Mesothelial cell of epicardium (in vitro differentiated cells): ENCODE measurements at regions not wholly inside any gene's neighbourhood (a gene's known extent, or its start where the extent isn't known, plus 50 kb on each side); places are given as distances from the start of the nearest gene placed in this dataset.

ENCODE experiments used
- DNase-seq, 2 experiments: peaks; one replicate each; pipeline ENCODE4 v3.0.0; 2021; ENCODE audit warnings: low spot score in 2 of 2; ENCODE audit not compliant: unreplicated experiment in 2 of 2
- H3K27ac Mint-ChIP-seq: 2 replicates; pipeline ENCODE4 v1.8.0; 2021; ENCODE audit warnings: mixed read lengths
- H3K27me3 Mint-ChIP-seq: 2 replicates; pipeline ENCODE4 v1.8.0; 2021; ENCODE audit warnings: low read depth, mixed read lengths
- H3K36me3 Mint-ChIP-seq: 2 replicates; pipeline ENCODE4 v1.8.0; 2021; ENCODE audit warnings: mixed read lengths
- H3K4me1 Mint-ChIP-seq: 2 replicates; pipeline ENCODE4 v1.8.0; 2021; ENCODE audit warnings: mixed read lengths
- H3K4me3 Mint-ChIP-seq: 2 replicates; pipeline ENCODE4 v1.8.0; 2021; ENCODE audit warnings: mild to moderate bottlenecking, moderate library complexity, mixed read lengths
- H3K9me3 Mint-ChIP-seq: 2 replicates; pipeline ENCODE4 v1.8.0; 2021; ENCODE audit warnings: mixed read lengths
- TF ChIP-seq, protein P1 (sequence below): fragments of 200-600 bp; sonication (generic); IDR thresholded peaks from one replicate; pipeline ENCODE4 v1.5.0; 2021; ENCODE audit warnings: antibody characterized with exemption; ENCODE audit not compliant: unreplicated experiment

DNA sequence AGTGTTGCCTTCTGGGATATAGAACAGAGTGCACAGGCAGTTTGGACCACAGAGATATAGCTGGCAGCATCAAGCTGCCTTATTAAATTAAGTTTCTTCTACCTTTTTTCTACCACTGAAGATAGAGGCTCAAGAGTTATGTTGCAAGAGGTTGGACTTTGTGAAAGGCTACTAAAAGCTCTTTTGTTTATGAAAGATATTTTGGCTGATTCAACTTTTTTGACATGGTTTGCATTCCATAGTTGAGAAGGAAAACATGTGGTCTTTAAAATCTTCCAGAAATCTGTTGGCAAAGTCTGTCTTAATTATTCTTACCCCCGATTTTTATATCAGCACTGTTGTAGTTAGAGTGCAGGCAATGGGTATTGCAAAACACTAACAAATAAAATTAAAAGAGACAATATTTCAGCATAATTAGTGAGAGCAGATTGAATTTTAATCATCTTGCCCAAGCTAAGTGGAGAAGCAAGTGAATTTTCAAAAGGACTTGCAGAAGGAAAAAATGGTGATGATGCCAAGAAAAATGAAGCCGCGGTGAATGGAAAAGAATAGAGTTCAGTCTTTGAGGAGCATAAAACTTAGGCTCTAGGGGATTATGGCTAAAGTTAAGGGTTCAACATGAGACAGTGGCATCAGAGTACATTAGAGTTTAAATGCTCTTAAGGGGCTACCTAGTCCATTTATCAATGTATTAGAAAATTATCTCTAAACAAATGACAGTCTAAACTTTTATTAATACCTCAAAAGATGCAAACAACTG is 450.9 kb upstream of the CNTNAP2 start:
- no peak overlapping the region for H3K4me3 Mint-ChIP-seq
- H3K27me3 Mint-ChIP-seq, result no peaks in the 10 kb centered on the region
- H3K4me1 Mint-ChIP-seq, result no peaks in the 10 kb centered on the region
- H3K36me3 Mint-ChIP-seq, result no peaks in the 10 kb centered on the region
- H3K27ac Mint-ChIP-seq, result no peak overlapping the region
- no peak for DNase-seq
- TF ChIP-seq, protein P1, sequence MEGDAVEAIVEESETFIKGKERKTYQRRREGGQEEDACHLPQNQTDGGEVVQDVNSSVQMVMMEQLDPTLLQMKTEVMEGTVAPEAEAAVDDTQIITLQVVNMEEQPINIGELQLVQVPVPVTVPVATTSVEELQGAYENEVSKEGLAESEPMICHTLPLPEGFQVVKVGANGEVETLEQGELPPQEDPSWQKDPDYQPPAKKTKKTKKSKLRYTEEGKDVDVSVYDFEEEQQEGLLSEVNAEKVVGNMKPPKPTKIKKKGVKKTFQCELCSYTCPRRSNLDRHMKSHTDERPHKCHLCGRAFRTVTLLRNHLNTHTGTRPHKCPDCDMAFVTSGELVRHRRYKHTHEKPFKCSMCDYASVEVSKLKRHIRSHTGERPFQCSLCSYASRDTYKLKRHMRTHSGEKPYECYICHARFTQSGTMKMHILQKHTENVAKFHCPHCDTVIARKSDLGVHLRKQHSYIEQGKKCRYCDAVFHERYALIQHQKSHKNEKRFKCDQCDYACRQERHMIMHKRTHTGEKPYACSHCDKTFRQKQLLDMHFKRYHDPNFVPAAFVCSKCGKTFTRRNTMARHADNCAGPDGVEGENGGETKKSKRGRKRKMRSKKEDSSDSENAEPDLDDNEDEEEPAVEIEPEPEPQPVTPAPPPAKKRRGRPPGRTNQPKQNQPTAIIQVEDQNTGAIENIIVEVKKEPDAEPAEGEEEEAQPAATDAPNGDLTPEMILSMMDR, result no peak
- peaks cover 28% of the 10 kb centered on the region for H3K9me3 Mint-ChIP-seq

DNA sequence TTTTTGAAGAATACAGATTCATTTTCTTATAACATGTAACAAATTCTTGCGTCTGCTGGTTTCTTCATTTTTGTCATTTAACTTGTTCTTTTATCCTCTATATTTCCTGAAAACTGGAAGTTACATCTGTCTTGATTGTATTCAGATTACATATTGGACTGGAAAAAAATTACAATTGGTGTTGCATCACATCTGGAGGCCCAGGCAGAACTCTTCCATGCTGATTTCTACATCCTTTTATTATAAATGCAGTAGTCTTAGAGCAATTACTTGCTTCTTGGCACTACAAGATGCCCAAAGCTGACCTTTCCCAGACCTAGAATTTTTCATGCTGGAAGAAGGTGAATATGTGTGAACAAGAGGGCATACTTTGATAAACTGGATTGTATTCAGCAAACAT is 460.9 kb upstream of the CNTNAP2 start:
- Mint-ChIP-seq H3K27ac (no peak overlapping the region), H3K9me3 (peaks cover 16% of the 10 kb centered on the region), H3K4me3 (no peak overlapping the region), H3K27me3 (peaks cover 2% of the 10 kb centered on the region), H3K36me3 (no peaks in the 10 kb centered on the region), H3K4me1 (no peaks in the 10 kb centered on the region)
- no peak for DNase-seq
- TF ChIP-seq, protein P1, result no peak

DNA sequence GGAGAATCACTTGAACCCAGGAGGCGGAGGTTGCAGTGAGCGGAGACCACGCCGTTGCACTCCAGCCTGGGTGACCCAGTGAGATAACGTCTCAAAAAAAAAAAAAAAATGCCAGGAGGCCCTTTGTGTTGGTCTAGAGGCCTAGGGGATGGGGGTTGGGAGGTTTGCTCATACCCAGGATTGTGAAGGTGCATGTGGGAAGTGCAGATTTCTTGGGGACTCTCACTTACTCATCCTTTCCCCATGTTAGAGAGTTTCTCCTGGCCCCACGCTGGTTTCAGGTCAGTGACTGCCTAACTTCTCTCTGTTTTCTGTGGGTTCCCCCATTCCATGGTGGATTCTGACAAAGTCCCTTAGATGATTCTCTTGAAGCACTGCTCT is 471.5 kb upstream of the CNTNAP2 start:
- no peaks in the 10 kb centered on the region for H3K27me3 Mint-ChIP-seq
- no peak overlapping the region for H3K27ac Mint-ChIP-seq
- H3K36me3 Mint-ChIP-seq, result no peaks in the 10 kb centered on the region
- TF ChIP-seq, protein P1, result no peak
- no peak overlapping the region for H3K4me3 Mint-ChIP-seq
- no peaks in the 10 kb centered on the region for H3K4me1 Mint-ChIP-seq
- no peak for DNase-seq
- peaks cover 26% of the 10 kb centered on the region for H3K9me3 Mint-ChIP-seq

DNA sequence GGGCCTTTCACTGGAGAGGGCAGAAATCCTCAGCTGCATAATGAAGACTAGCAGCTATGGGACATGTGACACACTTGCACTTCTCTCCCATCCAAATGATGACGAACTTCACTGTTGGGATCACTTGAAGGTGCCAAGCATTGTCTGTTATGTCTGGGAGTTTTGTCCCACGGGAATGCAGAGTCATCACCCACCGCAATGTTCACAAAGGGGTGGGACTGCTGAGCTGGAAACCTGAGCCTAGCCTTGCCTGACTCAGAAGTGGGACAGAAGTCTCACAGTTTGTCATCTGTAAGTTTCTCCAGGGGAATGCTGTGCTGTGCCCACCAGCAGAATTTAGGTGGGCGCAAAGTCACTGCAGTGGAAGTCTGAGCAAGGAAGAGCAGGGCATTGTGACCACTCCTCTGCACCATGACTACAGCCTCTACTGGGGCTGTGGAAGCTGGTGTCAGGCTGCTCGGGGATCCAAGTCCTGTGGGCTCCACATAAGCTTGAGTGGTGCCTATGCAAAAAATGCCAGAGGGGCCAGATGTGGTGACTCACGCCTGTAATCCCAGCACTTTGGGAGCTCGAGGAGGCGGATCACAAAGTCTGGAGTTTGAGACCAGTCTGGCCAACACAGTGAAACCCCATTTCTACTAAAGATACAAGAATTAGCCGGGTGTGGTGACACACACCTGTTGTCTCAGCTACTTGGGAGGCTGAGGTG is 472.0 kb upstream of the CNTNAP2 start:
- Mint-ChIP-seq H3K36me3 (no peaks in the 10 kb centered on the region), H3K27me3 (no peaks in the 10 kb centered on the region), H3K4me1 (no peaks in the 10 kb centered on the region), H3K27ac (no peak overlapping the region), H3K9me3 (peaks cover 31% of the 10 kb centered on the region), H3K4me3 (no peak overlapping the region)
- TF ChIP-seq, protein P1, result no peak
- no peak for DNase-seq

DNA sequence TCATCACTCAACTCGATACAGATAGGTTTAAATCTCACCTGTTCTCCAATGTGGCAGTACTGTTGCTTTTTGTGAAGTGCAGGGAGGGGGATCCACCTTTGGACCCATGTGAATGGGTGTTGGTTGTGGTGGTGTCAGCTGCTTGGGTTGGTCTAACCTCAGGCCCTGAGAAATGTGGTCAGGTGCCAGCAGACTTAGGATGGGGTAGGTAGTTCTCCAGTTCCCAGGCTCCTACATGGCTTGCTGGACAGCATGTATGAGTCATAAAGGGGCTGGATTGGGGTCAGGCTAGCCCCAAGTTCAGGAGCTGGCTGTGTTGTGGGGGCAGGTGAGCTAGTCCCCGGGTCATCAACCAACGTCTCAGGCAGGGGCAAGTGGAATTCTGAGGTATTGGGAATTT is 472.6 kb upstream of the CNTNAP2 start:
- peaks cover 34% of the 10 kb centered on the region for H3K9me3 Mint-ChIP-seq
- no peaks in the 10 kb centered on the region for H3K27me3 Mint-ChIP-seq
- no peak overlapping the region for H3K4me3 Mint-ChIP-seq
- no peaks in the 10 kb centered on the region for H3K4me1 Mint-ChIP-seq
- TF ChIP-seq, protein P1, result no peak
- DNase-seq, result no peak
- H3K27ac Mint-ChIP-seq, result no peak overlapping the region
- H3K36me3 Mint-ChIP-seq, result no peaks in the 10 kb centered on the region
